AG04450 (cell line): ENCODE measurements at regions not wholly inside any gene's neighbourhood (a gene's known extent, or its start where the extent isn't known, plus 50 kb on each side); places are given as distances from the start of the nearest gene placed in this dataset.

Experiments
- CTCF ChIA-PET: fragments of 300-600, 350-600 bp; formaldehyde crosslinking; extraction: SDS; loops from one replicate; lab custom pipeline; 2022; ENCODE audit warnings: antibody characterized with exemption, inconsistent platforms; lab: Charles Lee
- POLR2A ChIA-PET: fragments of 350-600 bp; formaldehyde crosslinking; extraction: SDS; loops from one replicate; lab custom pipeline; 2021; ENCODE audit warnings: antibody characterized with exemption, inconsistent platforms; lab: Yijun Ruan, JAX
- DNase-seq: peaks from one replicate; pipeline ENCODE4 v3.0.0-alpha.2; 2011; ENCODE audit warnings: low read depth, low spot score
- H3K27ac ChIP-seq: one replicate; pipeline ENCODE4 v1.5.1; 2012; ENCODE audit warnings: low read depth, low read length, control low read depth
- H3K27me3 ChIP-seq: one replicate; pipeline ENCODE4 v1.6.0; 2012; ENCODE audit warnings: low read length; ENCODE audit not compliant: control insufficient read depth, insufficient read depth
- H3K4me3 ChIP-seq: 2 replicates; pipeline ENCODE4 v1.5.1; 2011; ENCODE audit warnings: mild to moderate bottlenecking, low read depth, low read length, control low read depth
- H3K9me3 ChIP-seq: 2 replicates; pipeline ENCODE4 v1.5.1; 2012; ENCODE audit warnings: low read length; ENCODE audit not compliant: control insufficient read depth, insufficient read depth
- TF ChIP-seq, protein P1 (sequence below): IDR thresholded peaks from 2 replicates; pipeline ENCODE4 v1.5.1; 2011; ENCODE audit warnings: low read depth, low read length, control low read depth, inconsistent platforms

DNA sequence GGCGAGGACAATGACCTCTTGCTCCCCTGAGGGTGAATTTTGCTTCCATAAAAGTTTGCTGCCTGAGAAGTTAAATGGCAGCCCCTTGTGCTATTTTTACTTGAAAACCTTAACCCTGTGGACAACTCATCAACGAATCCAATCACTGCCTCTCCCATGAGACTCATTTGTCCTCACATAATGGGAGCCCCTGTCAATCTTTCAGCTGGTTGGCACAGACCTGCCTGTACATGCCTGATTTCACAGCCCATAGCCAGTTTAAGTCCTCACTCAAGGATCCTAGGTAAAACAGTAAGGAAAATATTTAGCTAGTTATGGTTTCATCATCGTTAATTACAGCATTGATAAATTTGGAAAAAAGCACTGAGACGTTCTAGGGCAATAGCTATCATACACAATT lies 207.4 kb downstream of the NHLRC3 start:
- Histone ChIP-seq H3K4me3 (no peak overlapping the region), H3K27me3 (no peaks in the 10 kb centered on the region), H3K27ac (no peak overlapping the region), H3K9me3 (no peaks in the 10 kb centered on the region)
- POLR2A ChIA-PET: no interaction called here
- CTCF ChIA-PET: interaction anchor here (1.0 to 1.5 kb wide), 3 partner anchors 18 to 370 kb away, joined by 4 to 5 read pairs (median 4); no protein-coding TSS in a partner anchor
- TF ChIP-seq, protein P1, sequence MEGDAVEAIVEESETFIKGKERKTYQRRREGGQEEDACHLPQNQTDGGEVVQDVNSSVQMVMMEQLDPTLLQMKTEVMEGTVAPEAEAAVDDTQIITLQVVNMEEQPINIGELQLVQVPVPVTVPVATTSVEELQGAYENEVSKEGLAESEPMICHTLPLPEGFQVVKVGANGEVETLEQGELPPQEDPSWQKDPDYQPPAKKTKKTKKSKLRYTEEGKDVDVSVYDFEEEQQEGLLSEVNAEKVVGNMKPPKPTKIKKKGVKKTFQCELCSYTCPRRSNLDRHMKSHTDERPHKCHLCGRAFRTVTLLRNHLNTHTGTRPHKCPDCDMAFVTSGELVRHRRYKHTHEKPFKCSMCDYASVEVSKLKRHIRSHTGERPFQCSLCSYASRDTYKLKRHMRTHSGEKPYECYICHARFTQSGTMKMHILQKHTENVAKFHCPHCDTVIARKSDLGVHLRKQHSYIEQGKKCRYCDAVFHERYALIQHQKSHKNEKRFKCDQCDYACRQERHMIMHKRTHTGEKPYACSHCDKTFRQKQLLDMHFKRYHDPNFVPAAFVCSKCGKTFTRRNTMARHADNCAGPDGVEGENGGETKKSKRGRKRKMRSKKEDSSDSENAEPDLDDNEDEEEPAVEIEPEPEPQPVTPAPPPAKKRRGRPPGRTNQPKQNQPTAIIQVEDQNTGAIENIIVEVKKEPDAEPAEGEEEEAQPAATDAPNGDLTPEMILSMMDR: no peak
- no peak for DNase-seq

DNA sequence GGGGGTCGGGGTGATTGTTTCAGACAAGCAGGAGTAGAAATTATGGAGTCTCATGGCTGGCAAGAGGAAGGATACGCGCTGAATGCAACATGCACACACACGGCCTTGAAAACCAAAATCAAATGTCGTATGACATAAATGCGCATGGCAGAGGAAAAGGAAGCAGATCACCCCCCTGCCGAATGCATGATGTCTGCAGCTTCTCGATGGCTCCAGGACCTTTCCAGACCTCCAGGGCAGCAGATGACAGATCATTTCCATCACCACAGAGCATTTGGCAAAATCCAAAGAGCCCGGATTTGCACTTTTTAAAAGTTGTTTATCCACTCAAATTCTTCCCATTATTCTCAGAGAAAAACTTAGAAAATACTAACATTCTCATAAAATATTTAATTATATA lies 211.7 kb downstream of the NHLRC3 start:
- H3K27me3 ChIP-seq: no peaks in the 10 kb centered on the region
- DNase-seq: no peak
- TF ChIP-seq, protein P1: no peak
- H3K27ac ChIP-seq: no peak overlapping the region
- POLR2A ChIA-PET: no interaction called here
- H3K9me3 ChIP-seq: no peaks in the 10 kb centered on the region
- CTCF ChIA-PET: no interaction called here
- no peak overlapping the region for H3K4me3 ChIP-seq

DNA sequence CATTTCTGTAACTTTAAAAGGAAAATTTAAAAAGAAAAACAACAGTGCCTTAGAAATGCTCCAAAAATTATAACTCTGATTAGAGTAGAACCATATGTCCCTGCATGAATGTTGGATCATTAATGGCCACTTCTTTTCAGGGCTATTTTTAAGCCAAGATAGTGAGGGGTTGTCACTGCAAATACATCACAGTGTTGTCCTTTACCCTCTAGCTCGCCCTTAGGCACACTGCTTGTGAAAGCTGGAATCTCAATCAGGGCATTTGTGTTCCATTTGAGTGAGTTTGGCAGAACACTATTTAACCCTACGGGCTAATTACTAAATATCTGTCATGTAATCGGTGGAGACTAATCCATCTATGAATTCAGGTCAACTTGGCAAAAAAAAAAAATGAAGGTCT lies 212.2 kb downstream of the NHLRC3 start:
- POLR2A ChIA-PET: no interaction called here
- CTCF ChIA-PET: no interaction called here
- DNase-seq: no peak
- H3K27ac ChIP-seq: no peak overlapping the region
- no peaks in the 10 kb centered on the region for H3K9me3 ChIP-seq
- H3K27me3 ChIP-seq: no peaks in the 10 kb centered on the region
- TF ChIP-seq, protein P1: no peak
- H3K4me3 ChIP-seq: no peak overlapping the region

DNA sequence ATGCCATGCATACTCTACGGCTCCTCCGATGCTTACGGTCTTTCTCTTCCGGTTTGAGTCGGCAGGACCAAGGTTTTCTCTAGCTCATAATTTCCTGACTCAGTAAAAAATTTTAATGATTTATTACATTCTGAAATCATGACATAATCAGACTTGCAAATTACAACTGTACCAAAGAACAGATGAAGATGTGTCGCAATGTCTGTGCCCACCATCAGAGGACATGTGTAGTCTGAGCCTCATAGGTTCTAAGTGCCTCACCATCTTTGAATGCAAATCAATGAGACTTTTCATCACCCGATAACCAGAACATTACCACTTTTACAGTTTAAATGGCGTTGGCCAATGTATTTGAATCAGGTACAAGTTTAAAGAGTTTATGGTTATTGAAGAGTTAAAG lies 213.1 kb downstream of the NHLRC3 start:
- H3K4me3 ChIP-seq: no peak overlapping the region
- no peak for DNase-seq
- TF ChIP-seq, protein P1: no peak
- ChIA-PET POLR2A (no interaction called here), CTCF (no interaction called here)
- no peaks in the 10 kb centered on the region for H3K27me3 ChIP-seq
- no peaks in the 10 kb centered on the region for H3K9me3 ChIP-seq
- no peak overlapping the region for H3K27ac ChIP-seq

DNA sequence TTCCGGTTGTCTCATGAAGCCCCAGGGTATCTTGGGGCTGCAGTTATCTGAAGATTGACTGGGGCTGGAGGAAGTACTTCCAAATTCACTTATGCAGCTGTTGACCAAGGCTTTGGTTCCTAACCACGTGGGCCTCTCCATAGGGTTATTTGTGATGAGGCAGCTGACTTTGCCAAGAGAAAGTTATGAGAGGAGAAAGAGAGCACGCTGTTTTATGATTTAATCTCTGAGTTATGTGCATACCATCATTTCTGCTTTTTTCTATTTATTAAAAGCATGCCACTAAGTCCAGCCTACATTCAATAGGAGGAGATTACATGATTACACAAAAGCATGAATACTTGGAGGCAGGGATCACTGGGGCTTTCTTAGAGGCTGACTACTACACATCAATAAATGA lies 215.5 kb downstream of the NHLRC3 start:
- no peaks in the 10 kb centered on the region for H3K9me3 ChIP-seq
- H3K4me3 ChIP-seq: no peak overlapping the region
- POLR2A ChIA-PET: no interaction called here
- CTCF ChIA-PET: interaction anchor here (1.7 to 2.6 kb wide), 4 partner anchors 8 to 362 kb away, joined by 5 to 10 read pairs (median 8); no protein-coding TSS in a partner anchor
- no peaks in the 10 kb centered on the region for H3K27me3 ChIP-seq
- peak; percentile 2 for DNase-seq
- H3K27ac ChIP-seq: no peak overlapping the region
- TF ChIP-seq, protein P1: no peak
